HG03039 (cell line): ENCODE measurements at regions not wholly inside any gene's neighbourhood (a gene's known extent, or its start where the extent isn't known, plus 50 kb on each side); places are given as distances from the start of the nearest gene placed in this dataset.
"Not testable (repeated sequence)": the region's sequence is repeated elsewhere in the genome, so short reads cannot be mapped to it uniquely, and the experiment has no call there.

Experiments
- ATAC-seq: cut with Tn5 transposase; IDR thresholded peaks from one replicate; pipeline ENCODE4 v1.9.1; 2021; ENCODE audit warnings: mild to moderate bottlenecking, moderate library complexity; ENCODE audit not compliant: unreplicated experiment

GRCh38 chr14:30156571-30156970 lies 228.9 kb upstream of the PRKD1 start:
- ATAC-seq = no peak

GRCh38 chr14:30158299-30158698 lies 230.7 kb upstream of the PRKD1 start:
- ATAC-seq = no peak

- no peak for ATAC-seq
These were observed 231.7 kb upstream of the PRKD1 start for GRCh38 chr14:30159374-30159773.

- no peak for ATAC-seq
These were observed 233.0 kb upstream of the PRKD1 start for GRCh38 chr14:30160608-30161007.

GRCh38 chr14:30162066-30162465 lies 234.4 kb upstream of the PRKD1 start:
- ATAC-seq = no peak

GRCh38 chr14:30165255-30165654 lies 237.6 kb upstream of the PRKD1 start:
- ATAC-seq = no peak

GRCh38 chr14:30177781-30178180 lies 250.1 kb upstream of the PRKD1 start:
- ATAC-seq = no peak

GRCh38 chr14:30179381-30180130 lies 251.9 kb upstream of the PRKD1 start:
- no peak for ATAC-seq

- ATAC-seq = no peak
These were observed 252.6 kb upstream of the PRKD1 start for GRCh38 chr14:30180219-30180618.

- ATAC-seq = no peak
These were observed 258.2 kb upstream of the PRKD1 start for GRCh38 chr14:30185832-30186231.

- ATAC-seq = no peak
These were observed 264.1 kb upstream of the PRKD1 start for GRCh38 chr14:30191639-30192279.

GRCh38 chr14:30193101-30193500 lies 265.5 kb upstream of the PRKD1 start:
- no peak for ATAC-seq

- ATAC-seq = no peak
These were observed 266.3 kb upstream of the PRKD1 start for GRCh38 chr14:30193845-30194501.

GRCh38 chr14:30194741-30195148 lies 267.1 kb upstream of the PRKD1 start:
- ATAC-seq = no peak

GRCh38 chr14:30195941-30196340 lies 268.3 kb upstream of the PRKD1 start:
- no peak for ATAC-seq

GRCh38 chr14:30196861-30197260 lies 269.2 kb upstream of the PRKD1 start:
- no peak for ATAC-seq

GRCh38 chr14:30198720-30199119 lies 271.1 kb upstream of the PRKD1 start:
- not testable (repeated sequence) for ATAC-seq

GRCh38 chr14:30204431-30204980 lies 276.9 kb upstream of the PRKD1 start:
- ATAC-seq = no peak

GRCh38 chr14:30209136-30209535 lies 281.5 kb upstream of the PRKD1 start:
- no peak for ATAC-seq

GRCh38 chr14:30210630-30211029 lies 283.0 kb upstream of the PRKD1 start:
- no peak for ATAC-seq

GRCh38 chr14:30211326-30211725 lies 283.7 kb upstream of the PRKD1 start:
- ATAC-seq = no peak

GRCh38 chr14:30214014-30214413 lies 286.4 kb upstream of the PRKD1 start:
- ATAC-seq = no peak
